Activated CD4-positive, alpha-beta T cell treated with anti-CD3 and anti-CD28 coated beads for 24 hours (primary cell): ENCODE measurements at regions not wholly inside any gene's neighbourhood (a gene's known extent, or its start where the extent isn't known, plus 50 kb on each side); places are given as distances from the start of the nearest gene placed in this dataset.

Experiments
- DNase-seq, 2 donors: peaks; one replicate each; pipeline ENCODE4 v3.0.0-alpha.2; 2020; ENCODE audit warnings: low read depth in 2 of 2

- no peak for DNase-seq
Observed at GRCh38 chr2:147648471-147648870, 196.4 kb upstream of the ACVR2A start.

GRCh38 chr2:147647816-147648215 is 197.0 kb upstream of the ACVR2A start:
- no peak for DNase-seq

DNA sequence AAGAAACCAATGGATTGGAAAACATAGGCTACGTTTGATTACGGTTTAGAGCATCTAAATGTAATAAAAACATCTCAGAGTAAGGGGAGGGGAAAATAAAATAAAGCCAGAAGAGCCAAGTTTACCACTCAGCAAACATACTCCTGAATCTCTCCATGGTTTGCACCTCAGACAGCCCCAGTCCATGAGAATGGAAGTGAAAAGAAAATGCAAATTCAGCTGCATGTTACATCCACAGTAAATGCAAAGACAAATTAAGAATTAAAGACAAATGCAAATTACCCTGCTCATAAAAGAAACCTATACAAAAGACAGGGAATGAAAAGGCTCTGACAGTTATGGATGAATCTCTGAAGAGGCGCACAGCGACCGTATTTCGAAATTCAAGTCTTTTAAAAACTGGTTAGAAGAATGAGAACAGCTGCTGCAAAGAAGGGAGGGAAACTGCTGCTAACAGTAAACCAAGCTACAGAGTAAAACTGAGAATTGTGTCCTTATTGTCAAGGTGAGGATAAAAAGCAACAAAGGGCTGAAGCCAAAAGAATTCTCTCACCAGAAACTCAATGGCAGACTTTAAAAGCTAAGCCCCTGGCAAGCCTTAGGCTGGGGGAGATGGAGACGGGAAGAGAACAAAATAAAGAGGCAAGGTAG is 197.9 kb upstream of the ACVR2A start:
- no peak for DNase-seq

GRCh38 chr2:147644491-147644890 is 200.3 kb upstream of the ACVR2A start:
- DNase-seq: no peak

GRCh38 chr2:147642765-147643164 is 202.1 kb upstream of the ACVR2A start:
- DNase-seq: no peak

DNA sequence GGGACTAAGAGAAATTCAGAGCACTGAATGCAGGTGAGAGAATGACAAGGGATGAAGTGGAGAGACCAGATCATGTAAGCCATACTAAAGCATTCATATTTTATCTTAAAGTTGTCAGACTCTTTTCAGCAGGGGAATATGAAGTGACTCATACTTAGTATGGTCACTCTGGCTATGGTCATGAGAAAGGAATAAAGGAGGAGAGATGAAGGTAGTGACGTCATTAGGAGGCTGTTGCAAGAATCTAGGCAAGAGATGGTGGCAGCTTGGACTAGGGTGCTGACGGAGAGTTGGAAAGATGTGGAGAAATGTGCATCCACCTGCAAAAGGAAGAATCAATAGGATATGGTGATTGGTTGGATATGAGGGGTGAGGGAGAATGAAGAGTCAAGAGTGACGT is 203.2 kb upstream of the ACVR2A start:
- no peak for DNase-seq

DNA sequence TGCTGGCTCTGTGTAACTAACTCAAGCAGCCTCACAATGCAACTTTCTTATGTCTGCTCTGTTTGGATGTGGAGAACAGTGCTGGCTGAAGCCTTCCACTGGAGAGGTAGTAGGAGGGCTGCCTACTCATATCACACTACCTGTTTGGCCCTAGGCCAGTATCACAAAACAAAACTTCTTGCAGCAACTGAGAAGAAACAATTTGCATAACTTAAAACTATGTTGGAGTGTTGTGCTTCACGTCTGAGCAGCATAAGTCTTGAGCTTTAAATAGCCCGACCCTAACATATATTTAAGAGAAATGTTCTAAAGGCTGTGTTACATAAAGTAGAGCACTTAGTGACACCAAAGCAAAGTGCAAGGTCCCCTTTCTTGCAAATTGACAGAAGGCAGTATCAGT is 204.9 kb upstream of the ACVR2A start:
- DNase-seq: no peak

- DNase-seq: no peak
Observed at GRCh38 chr2:147639386-147639785, 205.4 kb upstream of the ACVR2A start.

- DNase-seq: no peak
Observed at GRCh38 chr2:147636886-147637285, 207.9 kb upstream of the ACVR2A start.

DNA sequence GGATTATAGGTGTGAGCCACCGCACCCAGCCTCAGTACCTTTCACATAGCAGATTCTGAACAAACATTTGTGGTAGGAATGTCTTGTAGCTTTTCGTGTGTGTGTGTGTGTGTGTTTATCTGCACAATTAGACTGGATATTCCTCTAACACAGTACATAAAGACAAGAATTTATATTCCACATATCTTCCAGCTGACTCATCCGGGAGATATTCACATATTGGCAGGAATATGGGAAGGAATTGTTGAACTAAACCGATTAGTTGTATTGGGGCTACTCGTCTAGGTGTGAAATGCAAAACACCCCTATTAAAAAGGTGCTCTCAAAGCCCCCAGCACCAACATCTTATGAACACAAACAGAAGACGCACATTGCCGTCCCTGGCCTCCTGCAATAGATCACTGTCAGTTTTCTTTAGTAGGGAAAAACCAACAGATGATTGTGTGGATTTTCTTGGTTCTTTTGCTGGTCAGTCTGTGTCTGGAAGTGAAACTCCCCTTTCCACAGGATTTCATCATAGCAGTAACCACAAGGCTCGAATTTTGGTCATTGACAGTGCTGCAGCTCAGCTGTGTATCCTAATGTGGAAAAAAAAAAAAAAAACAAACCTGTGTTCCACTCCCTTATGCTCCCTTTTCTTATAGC is 208.5 kb upstream of the ACVR2A start:
- no peak for DNase-seq

- no peak for DNase-seq
Observed at GRCh38 chr2:147634826-147635225, 210.0 kb upstream of the ACVR2A start.

DNA sequence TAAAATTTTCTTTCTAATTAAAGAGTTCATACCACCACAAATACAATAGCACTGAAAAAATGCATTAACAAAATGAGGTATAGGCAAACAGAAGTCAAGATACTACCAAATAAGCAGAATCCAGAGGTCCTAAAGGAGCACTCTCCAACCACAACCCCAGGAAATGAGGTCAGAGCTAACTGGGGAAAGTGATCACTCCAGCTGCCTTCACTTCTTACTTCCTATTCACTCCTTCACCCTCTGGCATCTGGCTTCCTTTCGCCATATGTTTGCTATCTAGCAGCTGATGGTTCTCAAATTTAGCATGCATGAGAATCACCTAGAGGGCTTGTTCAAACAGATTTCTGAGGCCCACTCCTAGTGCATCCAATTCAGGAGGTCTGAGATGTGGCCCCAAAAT is 212.6 kb upstream of the ACVR2A start:
- no peak for DNase-seq

- DNase-seq: no peak
Observed at GRCh38 chr2:147631294-147631693, 213.5 kb upstream of the ACVR2A start.

DNA sequence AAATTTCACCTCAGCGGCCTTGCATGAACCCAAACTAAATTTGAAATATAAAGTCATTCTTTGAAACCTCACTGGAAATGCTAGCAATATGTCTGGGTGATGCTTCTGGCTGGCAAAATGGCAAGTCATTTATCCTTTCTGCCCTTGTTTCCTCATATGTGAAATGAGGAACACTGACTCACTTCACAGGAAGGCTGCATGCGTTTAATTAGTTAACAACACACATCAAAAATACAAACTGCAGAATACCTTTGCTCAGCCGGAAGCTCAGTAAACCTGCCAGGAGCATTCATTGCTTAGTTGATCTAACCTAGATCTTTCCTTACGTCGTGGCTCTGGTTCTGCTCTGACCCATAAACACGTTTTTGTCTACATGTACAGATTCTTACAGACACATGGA is 214.2 kb upstream of the ACVR2A start:
- no peak for DNase-seq

GRCh38 chr2:147628971-147629421 is 215.8 kb upstream of the ACVR2A start:
- no peak for DNase-seq

GRCh38 chr2:147623328-147623727 is 221.5 kb upstream of the ACVR2A start:
- DNase-seq: no peak

- no peak for DNase-seq
Observed at GRCh38 chr2:147621656-147622197, 223.1 kb upstream of the ACVR2A start.

GRCh38 chr2:147619808-147620207 is 225.0 kb upstream of the ACVR2A start:
- DNase-seq: no peak

- no peak for DNase-seq
Observed at GRCh38 chr2:147615726-147616125, 229.1 kb upstream of the ACVR2A start.

DNA sequence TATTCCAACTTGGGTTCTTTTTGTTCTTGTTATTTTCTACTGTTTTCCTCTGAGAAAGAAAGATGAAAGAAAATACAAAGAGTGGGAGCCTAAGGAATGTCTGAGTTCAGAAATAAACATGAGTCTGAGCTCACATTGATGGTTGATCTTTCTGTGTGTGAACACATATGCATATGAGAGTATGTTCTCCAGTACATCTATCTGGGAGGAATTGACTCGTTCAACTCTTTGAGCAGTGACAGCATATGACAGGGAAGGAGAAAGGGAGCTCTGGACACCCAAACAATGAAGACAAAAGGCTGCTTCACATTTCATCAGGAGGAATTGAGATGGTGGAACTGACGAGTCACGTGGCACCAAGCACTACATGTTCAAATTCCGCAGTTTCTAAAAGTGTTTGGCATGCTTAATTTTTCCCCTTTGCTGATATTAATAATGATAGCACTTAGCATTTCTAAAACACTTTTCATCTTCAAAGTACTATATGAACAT is 229.8 kb upstream of the ACVR2A start:
- DNase-seq: no peak

DNA sequence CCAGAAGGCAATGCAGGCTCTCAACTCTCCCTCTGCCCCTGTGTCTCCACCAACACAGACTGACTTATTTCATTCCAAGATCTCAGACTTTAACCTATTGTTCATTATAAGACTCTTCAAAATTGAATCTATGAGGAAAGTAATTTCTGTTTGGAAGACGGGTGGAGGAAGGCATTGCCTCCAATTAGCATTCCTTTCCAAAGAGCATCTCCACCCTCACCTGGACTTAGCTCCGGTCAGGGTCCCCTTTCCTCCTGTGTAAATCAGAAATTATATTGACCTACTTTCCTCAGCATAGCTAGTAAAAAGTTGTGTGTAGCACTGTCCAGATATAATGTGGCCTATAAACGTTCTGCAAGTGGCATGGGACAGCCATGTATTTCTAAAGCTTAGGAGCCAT is 230.4 kb upstream of the ACVR2A start:
- no peak for DNase-seq

GRCh38 chr2:147610496-147611040 is 234.3 kb upstream of the ACVR2A start:
- DNase-seq: no peak

DNA sequence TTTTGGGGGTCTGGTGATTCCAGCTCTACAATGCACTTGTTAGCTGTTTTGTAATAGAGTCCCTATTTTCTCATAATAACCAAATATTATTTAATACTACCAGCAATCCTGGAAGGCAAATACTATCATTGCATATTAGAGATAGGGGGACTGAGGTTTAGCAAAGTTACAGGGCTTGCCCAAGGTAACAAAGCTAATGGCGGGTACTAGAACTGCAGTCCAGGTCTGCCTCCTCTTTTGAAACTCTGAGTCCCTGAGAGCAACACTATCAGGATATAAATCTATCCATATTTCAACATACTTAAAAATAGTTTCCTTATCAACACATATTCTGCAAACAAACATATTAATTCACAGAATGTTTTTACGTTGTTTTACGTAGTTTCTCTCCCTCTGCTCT is 235.5 kb upstream of the ACVR2A start:
- no peak for DNase-seq
